IMR-90 (cell line): ENCODE measurements at regions not wholly inside any gene's neighbourhood (a gene's known extent, or its start where the extent isn't known, plus 50 kb on each side); places are given as distances from the start of the nearest gene placed in this dataset.

Source experiments
- ATAC-seq: fragments of 200-7000 bp; cut with Tn5 transposase; 2 replicates; pipeline ENCODE4 v1.9.1; 2020; ENCODE audit warnings: low read depth, mild to moderate bottlenecking, moderate library complexity
- BruUV-seq: library from RNA; stranded (reverse); fragments of 400-500 nt; replicated peaks from 2 replicates; lab custom pipeline; 2021; lab: Mats Ljungman, UMichigan
- CTCF ChIA-PET: fragments of 300-600 bp; formaldehyde crosslinking; extraction: SDS; loops from one replicate; lab custom pipeline; 2021; ENCODE audit warnings: antibody characterized with exemption; lab: Yijun Ruan, JAX
- POLR2A ChIA-PET: fragments of 300-600 bp; sonication (Branson Sonifier 250); formaldehyde crosslinking; loops from one replicate; lab custom pipeline; 2022; ENCODE audit warnings: antibody characterized with exemption; ENCODE audit not compliant: unreplicated experiment; lab: Charles Lee
- DNase-seq: peaks from one replicate; pipeline ENCODE4 v3.0.0; 2013
- H2AFZ ChIP-seq: replicated peaks from 2 replicates; pipeline ENCODE3; 2013; ENCODE audit warnings: low read length, mild to moderate bottlenecking; ENCODE audit not compliant: poor library complexity
- H2AK5ac ChIP-seq: 2 replicates; pipeline ENCODE4 v1.6.1; 2013; ENCODE audit warnings: low read depth, low read length, inconsistent platforms
- H2AK9ac ChIP-seq: replicated peaks from 2 replicates; pipeline ENCODE3; 2013; ENCODE audit warnings: mild to moderate bottlenecking, low read depth, low read length, moderate library complexity; ENCODE audit not compliant: poor library complexity
- H2BK120ac ChIP-seq: 2 replicates; pipeline ENCODE4 v1.6.1; 2013; ENCODE audit warnings: low read depth, low read length, inconsistent platforms
- H2BK15ac ChIP-seq: 3 replicates; pipeline ENCODE4 v1.6.1; 2013; ENCODE audit warnings: low read depth, low read length, inconsistent platforms
- H2BK20ac ChIP-seq: 2 replicates; pipeline ENCODE4 v1.6.1; 2013; ENCODE audit warnings: low read depth, mild to moderate bottlenecking, inconsistent platforms, low read length, moderate library complexity
- H2BK5ac ChIP-seq: 2 replicates; pipeline ENCODE4 v1.6.1; 2013; ENCODE audit warnings: mild to moderate bottlenecking, low read depth, low read length, inconsistent platforms; ENCODE audit not compliant: poor library complexity, severe bottlenecking
- H3K14ac ChIP-seq: replicated peaks from 2 replicates; pipeline ENCODE4 v1.6.1; 2013; ENCODE audit warnings: low read depth, low read length, inconsistent platforms
- H3K18ac ChIP-seq: 2 replicates; pipeline ENCODE4 v1.6.1; 2013; ENCODE audit warnings: low read depth, low read length, control low read depth
- H3K23ac ChIP-seq: 2 replicates; pipeline ENCODE4 v1.6.1; 2013; ENCODE audit warnings: low read depth, low read length, inconsistent platforms
- H3K27ac ChIP-seq: 2 replicates; pipeline ENCODE4 v1.5.1; 2013; ENCODE audit warnings: mild to moderate bottlenecking, control low read depth, low read length; ENCODE audit not compliant: insufficient read depth
- H3K27me3 ChIP-seq: 2 replicates; pipeline ENCODE4 v1.6.1; 2013; ENCODE audit warnings: low read length; ENCODE audit not compliant: control insufficient read depth, insufficient read depth
- H3K36me3 ChIP-seq: 2 replicates; pipeline ENCODE4 v1.6.1; 2013; ENCODE audit warnings: low read length, mixed read lengths; ENCODE audit not compliant: control insufficient read depth, insufficient read depth
- H3K4ac ChIP-seq: 2 replicates; pipeline ENCODE4 v1.6.1; 2013; ENCODE audit warnings: low read depth, low read length, inconsistent platforms
- H3K4me1 ChIP-seq: 2 replicates; pipeline ENCODE4 v1.6.1; 2013; ENCODE audit warnings: low read length, mixed read lengths; ENCODE audit not compliant: control insufficient read depth, insufficient read depth
- H3K4me2 ChIP-seq: 2 replicates; pipeline ENCODE4 v1.6.1; 2013; ENCODE audit warnings: low read depth, mild to moderate bottlenecking, control low read depth, low read length, moderate library complexity
- H3K4me3 ChIP-seq: 2 replicates; pipeline ENCODE4 v1.5.1; 2013; ENCODE audit warnings: low read depth, mild to moderate bottlenecking, control low read depth, low read length, moderate library complexity; ENCODE audit not compliant: insufficient read depth
- H3K56ac ChIP-seq: 2 replicates; pipeline ENCODE4 v1.6.1; 2013; ENCODE audit warnings: low read length, inconsistent platforms; ENCODE audit not compliant: insufficient read depth; ENCODE audit errors: extremely low read depth
- H3K79me1 ChIP-seq, 2 experiments: 2 replicates each; pipeline ENCODE4 v1.6.1; 2013; ENCODE audit warnings: low read length in 2 of 2, inconsistent platforms in 1 of 2, low read depth in 1 of 2
- H3K9ac ChIP-seq: 2 replicates; pipeline ENCODE4 v1.6.1; 2013; ENCODE audit warnings: low read depth, low read length, control low read depth
- H3K9me1 ChIP-seq: 2 replicates; pipeline ENCODE4 v1.6.1; 2013; ENCODE audit warnings: low read length, inconsistent platforms; ENCODE audit not compliant: insufficient read depth
- H3K9me3 ChIP-seq: 2 replicates; pipeline ENCODE4 v1.6.1; 2013; ENCODE audit warnings: low read length; ENCODE audit not compliant: control insufficient read depth, insufficient read depth
- H4K20me1 ChIP-seq: 2 replicates; pipeline ENCODE4 v1.6.1; 2013; ENCODE audit warnings: low read length, inconsistent platforms; ENCODE audit not compliant: insufficient read depth
- H4K5ac ChIP-seq: 2 replicates; pipeline ENCODE4 v1.6.1; 2013; ENCODE audit warnings: mild to moderate bottlenecking, low read depth, low read length, control low read depth
- H4K8ac ChIP-seq, 2 experiments: 2 replicates each; pipeline ENCODE4 v1.6.1; 2013; ENCODE audit warnings: low read depth in 2 of 2, low read length in 2 of 2, control low read depth in 1 of 2, inconsistent platforms in 1 of 2
- H4K91ac ChIP-seq: 2 replicates; pipeline ENCODE4 v1.6.1; 2013; ENCODE audit warnings: low read depth, low read length, inconsistent platforms; ENCODE audit not compliant: insufficient read depth
- CHD1 ChIP-seq: IDR thresholded peaks from 2 replicates; pipeline ENCODE4 v1.6.1; 2012; ENCODE audit warnings: low read depth, low read length, improper control_type of control experiment
- MXI1 ChIP-seq: IDR thresholded peaks from 2 replicates; pipeline ENCODE4 v1.6.1; 2012; ENCODE audit warnings: low read depth, mild to moderate bottlenecking, low read length, moderate library complexity, borderline replicate concordance
- NFE2L2 ChIP-seq: fragments of 150-350 bp; IDR thresholded peaks from 2 replicates; pipeline ENCODE4 v1.6.1; 2016; ENCODE audit warnings: low read depth, mild to moderate bottlenecking, low read length
- POLR2A ChIP-seq: IDR thresholded peaks from 2 replicates; pipeline ENCODE4 v1.6.1; 2012; ENCODE audit warnings: mild to moderate bottlenecking, low read depth, low read length
- WGBS, 2 experiments: methylation state at CpG; one replicate each; pipeline versions ENCODE4 v1.1.5 to v1.1.7; 2013; ENCODE audit warnings: missing lambda C conversion rate in 2 of 2; ENCODE audit not compliant: insufficient read length in 1 of 2; ENCODE audit errors: extremely low coverage in 2 of 2; 5-methylcytosine and 5-hydroxymethylcytosine counted together
- dilution Hi-C: fragments of 300-500 bp; cut with HindIII; formaldehyde crosslinking; loops from one replicate; pipeline ENCODE4 v1.14.3; 2018; ENCODE audit warnings: low sequenced_read_pairs; ENCODE audit not compliant: unreplicated experiment
- in situ Hi-C: fragments of 300-500 bp; cut with MboI; formaldehyde crosslinking; loops from 3 replicates; pipeline ENCODE4 v1.14.3; 2019; ENCODE audit warnings: low sequenced_read_pairs, inconsistent platforms, mixed read lengths
- intact Hi-C: fragments of 100-400 bp; cut with micrococcal nuclease; formaldehyde crosslinking; loops from 2 replicates; pipeline ENCODE4 v1.10.0; 2022

DNA sequence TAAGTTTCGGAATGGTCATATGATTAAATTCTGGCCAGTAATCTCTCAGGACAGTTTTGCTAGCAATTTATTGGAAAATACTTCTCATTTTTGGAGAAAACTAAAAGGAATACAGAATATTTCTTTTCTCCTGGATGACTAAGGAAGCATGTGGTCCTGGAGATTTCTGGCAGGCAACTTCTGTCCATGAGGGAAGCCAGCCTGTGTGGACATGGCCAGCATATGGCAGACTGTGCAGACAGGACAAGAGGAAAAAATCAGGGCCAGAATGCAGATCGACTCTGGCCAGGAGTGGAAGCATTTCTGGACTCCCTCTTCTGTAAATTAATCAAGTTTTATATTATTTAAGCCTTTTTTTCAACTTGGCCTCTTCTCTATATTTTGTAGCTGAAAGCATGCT lies 100.4 kb upstream of the CDH18 start:
- Histone ChIP-seq H3K36me3 (no peaks in the 10 kb centered on the region), H3K9me1 (no peaks in the 10 kb centered on the region), H3K27ac (no peak overlapping the region), H3K4me1 (no peaks in the 10 kb centered on the region), H3K4me3 (no peak overlapping the region), H3K27me3 (no peaks in the 10 kb centered on the region), H2BK120ac (no peak overlapping the region), H4K8ac (no peak overlapping the region), H3K9ac (no peak overlapping the region), H3K18ac (no peak overlapping the region), H3K4ac (no peak overlapping the region), H3K9me3 (no peaks in the 10 kb centered on the region), H4K91ac (no peak overlapping the region), H3K56ac (no peak overlapping the region), H2AK5ac (no peak overlapping the region), H3K79me1 (no peaks in the 10 kb centered on the region), H4K5ac (no peak overlapping the region), H2BK5ac (no peak overlapping the region), H2AFZ (no peak overlapping the region), H3K4me2 (no peak overlapping the region), H2AK9ac (no peak overlapping the region), H2BK15ac (no peak overlapping the region), H3K14ac (no peak overlapping the region), H2BK20ac (no peak overlapping the region), H4K20me1 (no peaks in the 10 kb centered on the region), H3K23ac (no peak overlapping the region)
- intact Hi-C loops, result no loop called here
- TF ChIP-seq CHD1 (no peak), NFE2L2 (no peak), MXI1 (no peak), POLR2A (no peak)
- ChIA-PET POLR2A (no interaction called here), CTCF (no interaction called here)
- no CpG with 5 or more reads among the region's 2 CpGs for WGBS, 2 experiments
- dilution Hi-C loops, result no loop called here
- in situ Hi-C loops, result no loop called here
- BruUV-seq, result no TSS peak
- ATAC-seq (no peak), DNase-seq (no peak)
